ENCODE measurements at regions not wholly inside any gene's neighbourhood (a gene's known extent, or its start where the extent isn't known, plus 50 kb on each side); places are given as distances from the start of the nearest gene placed in this dataset.

DNA sequence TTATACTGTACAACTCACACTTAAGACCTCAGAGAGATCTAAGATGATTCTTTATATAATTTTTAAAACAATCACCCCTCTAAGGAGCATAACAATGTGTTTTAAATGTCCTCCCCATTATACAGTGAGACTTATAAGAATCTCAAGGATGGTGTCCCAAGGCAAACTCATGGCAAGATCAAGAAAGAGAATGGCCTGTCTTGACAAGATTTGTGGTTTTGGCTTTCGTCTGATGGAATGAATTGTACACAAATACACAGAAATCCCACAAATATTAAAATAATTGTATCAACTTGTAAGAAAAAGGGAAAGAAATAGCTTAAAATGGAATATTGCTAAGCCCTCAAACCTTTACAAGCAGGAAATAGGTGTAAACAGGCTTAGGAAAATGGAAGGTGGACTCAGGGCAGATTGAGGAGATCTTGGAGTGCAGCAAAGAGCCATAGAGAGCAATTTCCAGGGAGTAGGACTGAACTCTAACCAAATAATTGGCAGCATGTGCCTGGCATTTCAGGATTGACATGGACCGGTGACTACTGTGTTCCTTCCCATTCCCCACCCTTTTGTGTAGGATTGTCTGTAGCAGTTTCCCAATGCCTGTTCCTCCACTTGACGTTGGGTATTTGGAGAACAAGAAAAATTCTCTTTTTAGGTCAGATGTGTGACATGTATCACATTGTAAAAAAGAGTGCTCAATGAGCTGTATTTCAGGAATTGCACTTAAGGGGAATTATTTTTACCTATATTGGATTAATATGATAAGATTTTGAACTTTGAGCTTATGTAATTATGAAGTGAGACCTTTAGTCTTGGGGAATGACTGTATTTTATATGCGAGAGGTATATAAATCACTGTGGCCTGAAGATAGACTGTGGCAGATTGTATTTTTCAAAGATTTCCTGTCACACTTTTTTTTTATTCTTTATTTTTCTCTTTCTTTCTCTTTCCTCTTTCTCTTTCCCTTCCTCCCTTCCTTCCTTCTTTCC lies 317.8 kb upstream of the SLITRK3 start:
- WGBS, result 60% methylated on average over 4 of the region's 4 CpGs
- Histone ChIP-seq H3K4me1 (replicated peaks) (no peaks in the 10 kb centered on the region), H3K36me3 (no peaks in the 10 kb centered on the region), H3K9me3 (no peaks in the 10 kb centered on the region), H3K27me3 (replicated peaks; ENCODE audit: insufficient read depth) (no peaks in the 10 kb centered on the region), H3K27ac (no peak overlapping the region), H3K4me3 (no peak overlapping the region)
- TF ChIP-seq POLR2AphosphoS5 (IDR thresholded peaks at IDR 0.05), result no peak
- TF ChIP-seq POLR2A (IDR thresholded peaks at IDR 0.05), result no peak
- TF ChIP-seq, protein P1, sequence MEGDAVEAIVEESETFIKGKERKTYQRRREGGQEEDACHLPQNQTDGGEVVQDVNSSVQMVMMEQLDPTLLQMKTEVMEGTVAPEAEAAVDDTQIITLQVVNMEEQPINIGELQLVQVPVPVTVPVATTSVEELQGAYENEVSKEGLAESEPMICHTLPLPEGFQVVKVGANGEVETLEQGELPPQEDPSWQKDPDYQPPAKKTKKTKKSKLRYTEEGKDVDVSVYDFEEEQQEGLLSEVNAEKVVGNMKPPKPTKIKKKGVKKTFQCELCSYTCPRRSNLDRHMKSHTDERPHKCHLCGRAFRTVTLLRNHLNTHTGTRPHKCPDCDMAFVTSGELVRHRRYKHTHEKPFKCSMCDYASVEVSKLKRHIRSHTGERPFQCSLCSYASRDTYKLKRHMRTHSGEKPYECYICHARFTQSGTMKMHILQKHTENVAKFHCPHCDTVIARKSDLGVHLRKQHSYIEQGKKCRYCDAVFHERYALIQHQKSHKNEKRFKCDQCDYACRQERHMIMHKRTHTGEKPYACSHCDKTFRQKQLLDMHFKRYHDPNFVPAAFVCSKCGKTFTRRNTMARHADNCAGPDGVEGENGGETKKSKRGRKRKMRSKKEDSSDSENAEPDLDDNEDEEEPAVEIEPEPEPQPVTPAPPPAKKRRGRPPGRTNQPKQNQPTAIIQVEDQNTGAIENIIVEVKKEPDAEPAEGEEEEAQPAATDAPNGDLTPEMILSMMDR (IDR thresholded peaks at IDR 0.05), result no peak
- intact Hi-C loops (cut with DNase I), result no loop called here
- DNase-seq (ENCODE audit: low spot score), result no peak

DNA sequence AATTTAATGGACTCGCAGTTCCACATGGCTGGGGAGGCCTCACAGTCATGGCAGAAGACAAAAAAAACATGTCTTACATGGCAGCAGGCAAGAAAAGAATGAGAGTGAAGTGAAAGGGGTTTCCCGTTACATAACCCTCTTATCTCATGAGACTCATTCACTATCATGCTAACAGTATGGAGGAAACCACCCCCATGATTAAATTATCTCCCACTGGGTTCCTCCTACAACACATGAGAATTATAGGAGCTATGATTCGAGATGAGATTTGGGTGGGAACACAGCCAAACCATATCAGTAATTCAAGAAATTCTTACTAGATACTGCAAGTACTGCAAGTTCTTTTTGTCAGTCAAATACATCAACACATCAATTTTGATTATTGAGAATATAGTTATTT lies 311.4 kb upstream of the SLITRK3 start:
- TF ChIP-seq, protein P1 (IDR thresholded peaks at IDR 0.05), result no peak
- TF ChIP-seq POLR2AphosphoS5 (IDR thresholded peaks at IDR 0.05) (no peak), POLR2A (IDR thresholded peaks at IDR 0.05) (no peak)
- WGBS, result 94% methylated on average over 3 of the region's 3 CpGs
- Histone ChIP-seq H3K36me3 (no peaks in the 10 kb centered on the region), H3K4me3 (no peak overlapping the region), H3K27me3 (replicated peaks; ENCODE audit: insufficient read depth) (no peaks in the 10 kb centered on the region), H3K27ac (no peak overlapping the region), H3K9me3 (no peaks in the 10 kb centered on the region), H3K4me1 (replicated peaks) (no peaks in the 10 kb centered on the region)
- no peak for DNase-seq (ENCODE audit: low spot score)
- intact Hi-C loops (cut with DNase I), result no loop called here

- Histone ChIP-seq H3K27me3 (replicated peaks; ENCODE audit: insufficient read depth) (no peaks in the 10 kb centered on the region), H3K9me3 (no peaks in the 10 kb centered on the region), H3K4me3 (no peak overlapping the region), H3K36me3 (no peaks in the 10 kb centered on the region), H3K4me1 (replicated peaks) (no peaks in the 10 kb centered on the region), H3K27ac (no peak overlapping the region)
- intact Hi-C loops (cut with DNase I), result no loop called here
- no peak for DNase-seq (ENCODE audit: low spot score)
- WGBS, result 97% methylated on average over 1 of the region's 1 CpG
- TF ChIP-seq POLR2A (IDR thresholded peaks at IDR 0.05) (no peak), POLR2AphosphoS5 (IDR thresholded peaks at IDR 0.05) (no peak)
Observed at GRCh38 chr3:165507060-165507459, 310.9 kb upstream of the SLITRK3 start.

DNA sequence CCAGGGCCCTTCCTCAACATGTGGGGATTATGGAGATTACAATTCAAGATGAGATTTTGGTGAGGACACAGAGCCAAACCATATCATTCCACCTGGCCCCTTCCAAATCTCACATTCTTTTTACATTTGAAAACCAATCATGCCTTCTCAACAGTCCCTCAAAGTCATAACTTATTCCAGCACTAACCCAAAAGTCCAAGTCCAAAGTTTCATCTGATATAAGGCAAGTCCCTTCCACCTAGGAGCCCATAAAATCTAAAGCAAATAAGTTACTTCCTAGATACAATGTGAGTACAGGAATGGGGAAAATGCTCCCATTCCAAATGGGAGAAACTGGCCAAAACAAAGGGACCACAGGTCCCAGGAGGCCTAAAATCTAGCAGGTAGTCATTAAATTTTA lies 309.5 kb upstream of the SLITRK3 start:
- no peaks in the 10 kb centered on the region for H3K4me1 ChIP-seq (replicated peaks)
- intact Hi-C loops (cut with DNase I), result no loop called here
- no peaks in the 10 kb centered on the region for H3K27me3 ChIP-seq (replicated peaks; ENCODE audit: insufficient read depth)
- TF ChIP-seq POLR2A (IDR thresholded peaks at IDR 0.05), result no peak
- no peak overlapping the region for H3K27ac ChIP-seq
- H3K9me3 ChIP-seq, result no peaks in the 10 kb centered on the region
- H3K4me3 ChIP-seq, result no peak overlapping the region
- no peak for DNase-seq (ENCODE audit: low spot score)
- no peaks in the 10 kb centered on the region for H3K36me3 ChIP-seq

DNA sequence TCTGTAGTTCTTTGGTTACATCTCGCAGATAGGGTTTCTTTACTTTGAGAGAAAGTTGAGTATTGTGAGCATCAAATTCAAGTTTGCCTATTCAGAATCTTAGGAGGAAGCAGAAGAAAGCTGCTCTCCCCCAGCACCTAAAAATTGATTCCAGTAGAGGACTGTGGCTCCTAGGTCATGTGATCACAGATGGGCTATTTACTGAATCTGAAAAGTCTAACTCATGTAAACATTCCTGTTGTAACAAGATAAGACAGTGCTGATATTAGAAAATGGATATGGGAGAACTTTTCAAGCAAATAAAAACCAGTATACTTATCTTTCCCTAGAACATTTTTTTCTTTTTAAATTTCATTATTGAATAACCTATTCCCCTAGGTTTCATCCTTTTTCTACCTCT lies 308.4 kb upstream of the SLITRK3 start:
- H3K4me1 ChIP-seq (replicated peaks), result no peaks in the 10 kb centered on the region
- no peaks in the 10 kb centered on the region for H3K36me3 ChIP-seq
- no peaks in the 10 kb centered on the region for H3K27me3 ChIP-seq (replicated peaks; ENCODE audit: insufficient read depth)
- H3K4me3 ChIP-seq, result no peak overlapping the region
- H3K27ac ChIP-seq, result no peak overlapping the region
- intact Hi-C loops (cut with DNase I), result no loop called here
- WGBS, result 97% methylated on average over 1 of the region's 1 CpG
- H3K9me3 ChIP-seq, result no peaks in the 10 kb centered on the region
- TF ChIP-seq POLR2A (IDR thresholded peaks at IDR 0.05) (no peak), POLR2AphosphoS5 (IDR thresholded peaks at IDR 0.05) (no peak)
- TF ChIP-seq, protein P1 (IDR thresholded peaks at IDR 0.05), result no peak
- DNase-seq (ENCODE audit: low spot score), result no peak

DNA sequence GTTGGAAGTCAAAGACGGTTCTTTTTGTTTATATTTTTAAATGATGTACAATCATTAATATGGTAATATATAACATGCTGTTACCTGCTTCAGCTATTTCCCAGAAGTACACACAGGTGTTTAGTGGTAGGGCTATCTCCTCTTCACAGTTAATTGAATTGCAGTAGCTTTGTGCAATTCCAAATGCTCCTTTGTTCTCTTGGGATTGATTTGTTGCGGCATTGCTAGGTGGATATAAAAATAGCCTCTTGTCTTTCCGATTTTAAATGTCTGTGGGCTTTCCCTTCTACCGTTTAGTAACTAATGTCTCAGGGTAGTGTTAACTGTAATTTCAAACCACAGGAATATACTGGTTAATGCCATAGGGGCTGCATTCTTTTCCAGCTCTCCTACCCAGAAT lies 307.6 kb upstream of the SLITRK3 start:
- 47% methylated on average over 4 of the region's 4 CpGs for WGBS
- TF ChIP-seq POLR2AphosphoS5 (IDR thresholded peaks at IDR 0.05) (no peak), POLR2A (IDR thresholded peaks at IDR 0.05) (no peak)
- TF ChIP-seq, protein P1 (IDR thresholded peaks at IDR 0.05), result no peak
- H3K9me3 ChIP-seq, result no peaks in the 10 kb centered on the region

More for the DNA sequence above, 307.6 kb upstream of the SLITRK3 start:
- intact Hi-C loops (cut with DNase I), result no loop called here
- Histone ChIP-seq H3K27me3 (replicated peaks; ENCODE audit: insufficient read depth) (no peaks in the 10 kb centered on the region), H3K4me1 (replicated peaks) (no peaks in the 10 kb centered on the region), H3K4me3 (no peak overlapping the region), H3K36me3 (no peaks in the 10 kb centered on the region), H3K27ac (no peak overlapping the region)
- DNase-seq (ENCODE audit: low spot score), result no peak

All from prostate gland (tissue), 2 donors.